GM20431 (cell line): ENCODE measurements at regions not wholly inside any gene's neighbourhood (a gene's known extent, or its start where the extent isn't known, plus 50 kb on each side); places are given as distances from the start of the nearest gene placed in this dataset.
"Not testable (repeated sequence)": the region's sequence is repeated elsewhere in the genome, so short reads cannot be mapped to it uniquely, and the experiment has no call there.

Experiments
- in situ Hi-C: fragments of 300-500 bp; cut with MseI, MboI; formaldehyde crosslinking; loops from one replicate; pipeline ENCODE4 v1.15.0; 2020; ENCODE audit warnings: low sequenced_read_pairs; ENCODE audit not compliant: unreplicated experiment

GRCh38 chr9:74334271-74334670 lies 162.9 kb upstream of the RORB start:
- in situ Hi-C loops = no loop called here

- in situ Hi-C loops = no loop called here
These were observed 161.0 kb upstream of the RORB start for GRCh38 chr9:74336161-74336560.

- in situ Hi-C loops = no loop called here
These were observed 148.4 kb upstream of the RORB start for GRCh38 chr9:74348777-74349176.

GRCh38 chr9:74355107-74355506 lies 142.0 kb upstream of the RORB start:
- in situ Hi-C loops = no loop called here

- in situ Hi-C loops = no loop called here
These were observed 139.6 kb upstream of the RORB start for GRCh38 chr9:74357577-74357976.

- in situ Hi-C loops = no loop called here
These were observed 138.2 kb upstream of the RORB start for GRCh38 chr9:74358959-74359358.

- in situ Hi-C loops = no loop called here
These were observed 135.6 kb upstream of the RORB start for GRCh38 chr9:74361508-74361907.

GRCh38 chr9:74362423-74362822 lies 134.7 kb upstream of the RORB start:
- in situ Hi-C loops = no loop called here

GRCh38 chr9:74366111-74366510 lies 131.0 kb upstream of the RORB start:
- in situ Hi-C loops = no loop called here

- in situ Hi-C loops = no loop called here
These were observed 127.3 kb upstream of the RORB start for GRCh38 chr9:74369844-74370243.

GRCh38 chr9:74373348-74373747 lies 123.8 kb upstream of the RORB start:
- in situ Hi-C loops = no loop called here

- in situ Hi-C loops = loop anchor here (10.0 kb wide), 1 partner anchor 695 kb away; no protein-coding TSS in a partner anchor
These were observed 117.4 kb upstream of the RORB start for GRCh38 chr9:74379718-74380117.

- in situ Hi-C loops = no loop called here
These were observed 105.3 kb upstream of the RORB start for GRCh38 chr9:74391816-74392215.

GRCh38 chr9:74403581-74403980 lies 93.6 kb upstream of the RORB start:
- in situ Hi-C loops = no loop called here

GRCh38 chr9:74404620-74405019 lies 92.5 kb upstream of the RORB start:
- in situ Hi-C loops = no loop called here

GRCh38 chr9:74407166-74407565 lies 90.0 kb upstream of the RORB start:
- in situ Hi-C loops = no loop called here

- in situ Hi-C loops = no loop called here
These were observed 84.7 kb upstream of the RORB start for GRCh38 chr9:74412236-74412979.

GRCh38 chr9:74413876-74414275 lies 83.3 kb upstream of the RORB start:
- in situ Hi-C loops = no loop called here

GRCh38 chr9:74414325-74414724 lies 82.8 kb upstream of the RORB start:
- in situ Hi-C loops = no loop called here

- in situ Hi-C loops = no loop called here
These were observed 81.1 kb upstream of the RORB start for GRCh38 chr9:74415995-74416394.

GRCh38 chr9:74424488-74424887 lies 72.6 kb upstream of the RORB start:
- in situ Hi-C loops = not testable (repeated sequence)

GRCh38 chr9:74431467-74431866 lies 65.7 kb upstream of the RORB start:
- in situ Hi-C loops = no loop called here
